Activated CD8-positive, alpha-beta memory T cell treated with anti-CD3 and anti-CD28 coated beads, Interleukin-2, amount 50 U/mL, for 24 hours (primary cell): ENCODE measurements at regions not wholly inside any gene's neighbourhood (a gene's known extent, or its start where the extent isn't known, plus 50 kb on each side); places are given as distances from the start of the nearest gene placed in this dataset.

Source experiments
- DNase-seq: peaks from one replicate; pipeline ENCODE4 v3.0.0-alpha.2; 2020; ENCODE audit errors: extremely low read depth

GRCh38 chrX:69228732-69229131 is 63.5 kb upstream of the PJA1 start:
- no peak for DNase-seq

- DNase-seq: no peak
Observed at GRCh38 chrX:69226459-69227158, 61.4 kb upstream of the PJA1 start.

GRCh38 chrX:69222103-69223090 is 57.1 kb upstream of the PJA1 start:
- DNase-seq: peak; percentile 29

GRCh38 chrX:69221239-69222102 is 56.2 kb upstream of the PJA1 start:
- DNase-seq: no peak

GRCh38 chrX:69218407-69218997 is 53.2 kb upstream of the PJA1 start:
- no peak for DNase-seq

- no peak for DNase-seq
Observed at GRCh38 chrX:69216911-69217310, 51.7 kb upstream of the PJA1 start.

- no peak for DNase-seq
Observed at GRCh38 chrX:69216446-69216845, 51.2 kb upstream of the PJA1 start.

- DNase-seq: no peak
Observed at GRCh38 chrX:69215161-69215875, 50.1 kb upstream of the PJA1 start.
